ENCODE measurements at regions not wholly inside any gene's neighbourhood (a gene's known extent, or its start where the extent isn't known, plus 50 kb on each side); places are given as distances from the start of the nearest gene placed in this dataset.

DNA sequence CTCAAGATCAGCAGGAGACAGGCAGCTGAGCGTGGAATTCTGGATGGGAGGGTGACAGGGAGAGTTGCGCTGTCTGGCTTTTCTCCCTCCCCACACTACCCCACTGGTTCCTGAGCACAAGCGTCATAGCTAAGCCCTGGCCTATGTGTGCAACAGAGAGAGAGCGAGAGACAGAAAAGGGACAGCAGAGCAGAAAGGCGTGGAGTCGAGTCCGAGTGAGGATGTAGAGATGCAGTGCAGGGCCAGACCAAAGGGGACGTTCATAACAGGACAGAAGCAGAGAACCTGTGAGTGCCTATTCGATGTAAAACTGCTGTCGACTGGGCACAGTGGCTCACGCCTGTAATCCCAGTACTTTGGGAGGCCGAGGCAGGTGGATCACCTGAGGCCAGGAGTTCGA, 94.0 kb upstream of the TMEM45B start:
- TF ChIP-seq, protein P1, sequence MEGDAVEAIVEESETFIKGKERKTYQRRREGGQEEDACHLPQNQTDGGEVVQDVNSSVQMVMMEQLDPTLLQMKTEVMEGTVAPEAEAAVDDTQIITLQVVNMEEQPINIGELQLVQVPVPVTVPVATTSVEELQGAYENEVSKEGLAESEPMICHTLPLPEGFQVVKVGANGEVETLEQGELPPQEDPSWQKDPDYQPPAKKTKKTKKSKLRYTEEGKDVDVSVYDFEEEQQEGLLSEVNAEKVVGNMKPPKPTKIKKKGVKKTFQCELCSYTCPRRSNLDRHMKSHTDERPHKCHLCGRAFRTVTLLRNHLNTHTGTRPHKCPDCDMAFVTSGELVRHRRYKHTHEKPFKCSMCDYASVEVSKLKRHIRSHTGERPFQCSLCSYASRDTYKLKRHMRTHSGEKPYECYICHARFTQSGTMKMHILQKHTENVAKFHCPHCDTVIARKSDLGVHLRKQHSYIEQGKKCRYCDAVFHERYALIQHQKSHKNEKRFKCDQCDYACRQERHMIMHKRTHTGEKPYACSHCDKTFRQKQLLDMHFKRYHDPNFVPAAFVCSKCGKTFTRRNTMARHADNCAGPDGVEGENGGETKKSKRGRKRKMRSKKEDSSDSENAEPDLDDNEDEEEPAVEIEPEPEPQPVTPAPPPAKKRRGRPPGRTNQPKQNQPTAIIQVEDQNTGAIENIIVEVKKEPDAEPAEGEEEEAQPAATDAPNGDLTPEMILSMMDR (IDR thresholded peaks at IDR 0.05): no peak

DNA sequence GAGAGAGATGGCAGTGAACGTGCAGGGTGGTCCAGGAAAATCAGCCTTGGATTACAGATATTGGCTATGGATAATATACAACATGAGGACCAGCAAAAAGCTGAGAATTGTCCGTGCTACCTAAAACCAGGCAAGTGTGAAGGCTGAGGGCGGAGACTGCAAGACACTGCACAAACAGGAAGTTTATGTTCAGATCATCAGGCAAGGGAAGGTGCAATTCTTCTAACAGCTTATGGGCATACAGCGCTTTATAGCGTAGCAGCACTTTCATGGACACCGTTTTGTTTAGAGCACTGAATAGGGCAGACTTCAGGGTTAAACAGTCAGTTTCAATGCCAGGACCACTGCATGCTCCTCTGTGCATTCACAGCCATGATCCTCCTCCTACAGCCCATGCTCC, 93.1 kb upstream of the TMEM45B start:
- Histone ChIP-seq H3K27me3 (no peaks in the 10 kb centered on the region), H3K4me1 (no peaks in the 10 kb centered on the region), H3K36me3 (no peaks in the 10 kb centered on the region), H3K9me3 (no peaks in the 10 kb centered on the region), H3K9ac (ENCODE audit: low read depth in 2 of 2, low read length in 2 of 2) (no peak overlapping the region), H3K4me3 (no peak overlapping the region), H3K27ac (no peak overlapping the region)
- intact Hi-C loops (cut with DNase I): no loop called here
- no peak for DNase-seq
- TF ChIP-seq, protein P1 (IDR thresholded peaks at IDR 0.05): no peak

More for the DNA sequence above, 94.0 kb upstream of the TMEM45B start:
- DNase-seq: no peak
- Histone ChIP-seq H3K36me3 (no peaks in the 10 kb centered on the region), H3K9me3 (no peaks in the 10 kb centered on the region), H3K4me1 (no peaks in the 10 kb centered on the region), H3K4me3 (no peak overlapping the region), H3K27me3 (no peaks in the 10 kb centered on the region), H3K27ac (no peak overlapping the region), H3K9ac (ENCODE audit: low read depth in 2 of 2, low read length in 2 of 2) (no peak overlapping the region)
- intact Hi-C loops (cut with DNase I): no loop called here

DNA sequence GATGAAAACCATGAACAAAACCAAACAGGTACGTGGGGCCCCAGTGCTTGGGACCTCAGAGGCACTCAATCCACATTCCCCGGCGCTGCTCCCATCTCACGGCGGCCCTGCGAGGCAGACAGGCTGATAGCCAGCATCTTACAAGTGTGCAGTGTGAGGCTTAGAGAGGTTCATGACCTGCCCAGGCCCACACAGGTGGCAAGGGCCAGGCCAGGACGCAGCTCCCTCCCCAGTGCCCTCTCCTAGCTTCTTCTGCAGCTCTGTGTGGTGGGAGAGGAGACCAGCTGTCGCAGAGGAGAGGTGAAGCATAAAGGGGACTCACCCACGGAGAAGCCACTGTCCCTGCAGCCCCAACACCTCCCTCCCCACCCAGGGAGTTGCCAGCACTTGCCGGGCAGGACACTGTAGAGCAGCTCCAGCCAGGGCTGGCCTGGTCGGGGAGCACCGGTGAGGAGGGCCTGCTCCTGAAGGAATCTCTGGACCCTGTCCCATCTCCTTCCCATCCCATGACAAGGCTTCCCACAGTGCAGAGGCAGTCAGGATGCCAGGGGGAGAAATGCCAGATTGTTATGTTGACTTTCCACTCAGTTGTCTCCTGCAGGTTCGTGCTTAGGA, 92.4 kb upstream of the TMEM45B start:
- H3K4me1 ChIP-seq: no peaks in the 10 kb centered on the region
- no peak overlapping the region for H3K4me3 ChIP-seq
- intact Hi-C loops (cut with DNase I): no loop called here
- no peaks in the 10 kb centered on the region for H3K9me3 ChIP-seq
- no peak overlapping the region for H3K9ac ChIP-seq (ENCODE audit: low read depth in 2 of 2, low read length in 2 of 2)
- DNase-seq: no peak
- no peak overlapping the region for H3K27ac ChIP-seq
- TF ChIP-seq, protein P1 (IDR thresholded peaks at IDR 0.05): no peak
- H3K27me3 ChIP-seq: no peaks in the 10 kb centered on the region
- H3K36me3 ChIP-seq: no peaks in the 10 kb centered on the region

DNA sequence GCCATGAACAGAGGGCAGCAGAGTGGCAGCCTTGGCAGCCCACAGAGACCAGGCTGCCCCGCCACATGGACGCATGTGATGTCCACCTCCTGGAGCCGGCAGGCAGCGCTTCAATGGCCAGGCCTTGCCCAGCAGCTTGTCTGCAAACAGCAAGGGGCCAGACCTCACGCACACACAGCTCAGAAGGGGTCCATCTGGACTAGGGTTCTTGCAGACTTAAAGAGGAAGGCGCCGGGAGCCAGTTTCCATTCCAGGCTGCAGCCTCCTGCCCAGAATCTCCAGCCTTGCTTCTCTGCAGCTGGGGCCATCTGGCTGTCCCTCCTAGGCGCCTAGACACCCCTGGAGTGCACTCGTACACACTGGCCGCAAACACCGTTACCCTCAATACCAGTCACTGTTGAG, 91.9 kb upstream of the TMEM45B start:
- H3K4me3 ChIP-seq: no peak overlapping the region
- intact Hi-C loops (cut with DNase I): no loop called here
- no peak overlapping the region for H3K27ac ChIP-seq
- H3K4me1 ChIP-seq: no peaks in the 10 kb centered on the region
- TF ChIP-seq, protein P1 (IDR thresholded peaks at IDR 0.05): no peak
- H3K27me3 ChIP-seq: no peaks in the 10 kb centered on the region
- no peak overlapping the region for H3K9ac ChIP-seq (ENCODE audit: low read depth in 2 of 2, low read length in 2 of 2)
- no peaks in the 10 kb centered on the region for H3K36me3 ChIP-seq
- no peaks in the 10 kb centered on the region for H3K9me3 ChIP-seq
- DNase-seq: no peak

DNA sequence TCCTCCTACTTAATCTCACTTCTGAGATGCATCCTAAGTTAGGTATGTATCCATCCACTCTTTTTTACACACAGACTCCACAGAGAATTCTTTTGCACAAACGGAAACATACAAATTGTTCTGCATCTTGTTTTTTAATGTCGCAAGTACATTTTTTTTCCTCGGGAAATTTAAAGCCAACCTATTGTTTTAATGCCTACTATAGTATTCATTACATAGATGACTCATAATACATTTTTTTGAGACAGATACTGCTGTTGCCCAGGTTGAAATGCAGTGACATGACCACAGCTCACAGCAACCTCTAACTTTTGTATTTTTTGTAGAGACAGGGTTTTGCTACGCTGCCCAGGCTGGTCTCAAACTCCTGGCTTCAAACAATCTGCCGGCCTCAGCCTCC, 90.8 kb upstream of the TMEM45B start:
- Histone ChIP-seq H3K9ac (ENCODE audit: low read depth in 2 of 2, low read length in 2 of 2) (no peak overlapping the region), H3K36me3 (no peaks in the 10 kb centered on the region), H3K27me3 (no peaks in the 10 kb centered on the region), H3K27ac (no peak overlapping the region), H3K4me3 (no peak overlapping the region), H3K9me3 (no peaks in the 10 kb centered on the region), H3K4me1 (no peaks in the 10 kb centered on the region)
- intact Hi-C loops (cut with DNase I): no loop called here
- no peak for DNase-seq
- TF ChIP-seq, protein P1 (IDR thresholded peaks at IDR 0.05): no peak

All from colonic mucosa (tissue), 4 donors.